DND-41 (cell line): ENCODE measurements at regions not wholly inside any gene's neighbourhood (a gene's known extent, or its start where the extent isn't known, plus 50 kb on each side); places are given as distances from the start of the nearest gene placed in this dataset.

Source experiments
- CTCF ChIP-seq: IDR thresholded peaks from 2 replicates; pipeline ENCODE4 v1.5.1; 2012; ENCODE audit warnings: borderline replicate concordance, low read length, moderate library complexity, mild to moderate bottlenecking; ENCODE audit not compliant: poor library complexity, severe bottlenecking; ENCODE audit errors: extremely low read depth
- EZH2 ChIP-seq: IDR thresholded peaks from 3 replicates; pipeline ENCODE4 v1.6.1; 2012; ENCODE audit warnings: borderline replicate concordance, low read depth, mild to moderate bottlenecking, moderate library complexity, low read length, inconsistent platforms; ENCODE audit not compliant: severe bottlenecking

DNA sequence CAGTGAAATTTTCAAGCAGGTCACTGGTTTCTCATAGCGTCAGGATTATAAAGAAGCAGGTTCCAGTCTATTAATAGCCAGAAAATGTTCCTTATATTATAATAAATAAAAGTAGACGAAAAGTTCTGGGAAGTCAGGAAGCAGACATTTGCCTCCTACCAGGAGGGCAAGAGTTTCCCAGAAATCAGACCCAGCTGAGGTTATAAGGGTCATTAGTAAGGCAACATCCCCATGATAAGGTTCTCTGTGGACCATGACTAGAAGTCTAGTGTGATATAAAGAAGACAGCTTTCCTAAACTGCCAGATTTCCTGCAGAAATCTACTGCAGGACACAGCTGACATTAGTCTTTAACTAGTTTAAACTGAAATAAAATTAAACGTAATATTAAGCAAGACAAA is 210.1 kb upstream of the STK17B start:
- no peak for TF ChIP-seq CTCF
- no peak for TF ChIP-seq EZH2
